ENCODE measurements at regions not wholly inside any gene's neighbourhood (a gene's known extent, or its start where the extent isn't known, plus 50 kb on each side); places are given as distances from the start of the nearest gene placed in this dataset.

DNA sequence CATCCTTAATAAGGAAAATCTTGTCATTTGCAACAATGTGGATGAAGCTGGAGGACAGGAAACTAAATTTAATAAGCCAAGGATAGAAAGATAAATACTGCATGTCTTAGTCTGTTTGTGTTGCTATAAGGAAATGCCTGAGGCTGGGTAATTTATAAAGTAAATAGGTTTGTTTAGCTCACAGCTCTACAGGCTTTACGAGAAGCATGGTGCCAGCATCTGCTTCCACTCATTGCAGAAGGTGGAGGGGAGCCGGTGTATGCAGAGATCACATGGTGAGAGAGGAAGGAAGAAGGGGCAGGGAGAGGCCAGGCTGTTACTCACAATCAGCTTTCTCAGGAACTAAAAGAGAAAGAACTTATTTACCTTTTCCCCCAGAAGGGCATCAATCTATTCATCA, 118.9 kb upstream of the SMLR1 start:
- TF ChIP-seq, protein P1, sequence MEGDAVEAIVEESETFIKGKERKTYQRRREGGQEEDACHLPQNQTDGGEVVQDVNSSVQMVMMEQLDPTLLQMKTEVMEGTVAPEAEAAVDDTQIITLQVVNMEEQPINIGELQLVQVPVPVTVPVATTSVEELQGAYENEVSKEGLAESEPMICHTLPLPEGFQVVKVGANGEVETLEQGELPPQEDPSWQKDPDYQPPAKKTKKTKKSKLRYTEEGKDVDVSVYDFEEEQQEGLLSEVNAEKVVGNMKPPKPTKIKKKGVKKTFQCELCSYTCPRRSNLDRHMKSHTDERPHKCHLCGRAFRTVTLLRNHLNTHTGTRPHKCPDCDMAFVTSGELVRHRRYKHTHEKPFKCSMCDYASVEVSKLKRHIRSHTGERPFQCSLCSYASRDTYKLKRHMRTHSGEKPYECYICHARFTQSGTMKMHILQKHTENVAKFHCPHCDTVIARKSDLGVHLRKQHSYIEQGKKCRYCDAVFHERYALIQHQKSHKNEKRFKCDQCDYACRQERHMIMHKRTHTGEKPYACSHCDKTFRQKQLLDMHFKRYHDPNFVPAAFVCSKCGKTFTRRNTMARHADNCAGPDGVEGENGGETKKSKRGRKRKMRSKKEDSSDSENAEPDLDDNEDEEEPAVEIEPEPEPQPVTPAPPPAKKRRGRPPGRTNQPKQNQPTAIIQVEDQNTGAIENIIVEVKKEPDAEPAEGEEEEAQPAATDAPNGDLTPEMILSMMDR (IDR thresholded peaks at IDR 0.05; ENCODE audit: insufficient read depth, low read length): no peak
- no peak for TF ChIP-seq POLR2AphosphoS5 (IDR thresholded peaks at IDR 0.05; ENCODE audit: low read depth)
- TF ChIP-seq, protein P2, sequence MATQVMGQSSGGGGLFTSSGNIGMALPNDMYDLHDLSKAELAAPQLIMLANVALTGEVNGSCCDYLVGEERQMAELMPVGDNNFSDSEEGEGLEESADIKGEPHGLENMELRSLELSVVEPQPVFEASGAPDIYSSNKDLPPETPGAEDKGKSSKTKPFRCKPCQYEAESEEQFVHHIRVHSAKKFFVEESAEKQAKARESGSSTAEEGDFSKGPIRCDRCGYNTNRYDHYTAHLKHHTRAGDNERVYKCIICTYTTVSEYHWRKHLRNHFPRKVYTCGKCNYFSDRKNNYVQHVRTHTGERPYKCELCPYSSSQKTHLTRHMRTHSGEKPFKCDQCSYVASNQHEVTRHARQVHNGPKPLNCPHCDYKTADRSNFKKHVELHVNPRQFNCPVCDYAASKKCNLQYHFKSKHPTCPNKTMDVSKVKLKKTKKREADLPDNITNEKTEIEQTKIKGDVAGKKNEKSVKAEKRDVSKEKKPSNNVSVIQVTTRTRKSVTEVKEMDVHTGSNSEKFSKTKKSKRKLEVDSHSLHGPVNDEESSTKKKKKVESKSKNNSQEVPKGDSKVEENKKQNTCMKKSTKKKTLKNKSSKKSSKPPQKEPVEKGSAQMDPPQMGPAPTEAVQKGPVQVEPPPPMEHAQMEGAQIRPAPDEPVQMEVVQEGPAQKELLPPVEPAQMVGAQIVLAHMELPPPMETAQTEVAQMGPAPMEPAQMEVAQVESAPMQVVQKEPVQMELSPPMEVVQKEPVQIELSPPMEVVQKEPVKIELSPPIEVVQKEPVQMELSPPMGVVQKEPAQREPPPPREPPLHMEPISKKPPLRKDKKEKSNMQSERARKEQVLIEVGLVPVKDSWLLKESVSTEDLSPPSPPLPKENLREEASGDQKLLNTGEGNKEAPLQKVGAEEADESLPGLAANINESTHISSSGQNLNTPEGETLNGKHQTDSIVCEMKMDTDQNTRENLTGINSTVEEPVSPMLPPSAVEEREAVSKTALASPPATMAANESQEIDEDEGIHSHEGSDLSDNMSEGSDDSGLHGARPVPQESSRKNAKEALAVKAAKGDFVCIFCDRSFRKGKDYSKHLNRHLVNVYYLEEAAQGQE (IDR thresholded peaks at IDR 0.05; ENCODE audit: insufficient replicate concordance, low read depth): no peak
